ENCODE measurements at regions not wholly inside any gene's neighbourhood (a gene's known extent, or its start where the extent isn't known, plus 50 kb on each side); places are given as distances from the start of the nearest gene placed in this dataset.

DNA sequence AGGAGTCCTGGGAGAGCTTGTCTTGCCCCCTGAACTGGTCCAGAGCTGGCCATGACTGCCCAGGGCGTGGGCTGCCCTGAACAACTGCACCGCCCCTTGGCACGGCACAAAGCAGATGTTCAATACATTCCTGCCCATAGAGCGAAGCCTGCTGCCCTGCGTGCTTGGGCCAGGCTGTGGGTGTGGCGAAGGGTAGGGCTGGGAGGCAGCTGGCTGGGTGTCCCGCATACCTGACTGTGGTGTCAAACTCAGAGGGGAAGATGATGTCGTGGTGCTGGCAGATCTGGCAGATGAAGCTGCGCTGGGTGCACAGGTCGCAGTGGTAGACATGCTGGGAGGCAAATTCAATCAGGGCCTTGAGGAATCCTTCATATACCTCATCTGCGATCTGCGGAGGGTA is 124.2 kb upstream of the SMURF2 start:
- no peak overlapping the region for H2AFZ ChIP-seq
- TF ChIP-seq STAT1 (IDR thresholded peaks at IDR 0.05; ENCODE audit: unreplicated experiment), result no peak
- no peak for TF ChIP-seq EZH2phosphoT487 (IDR thresholded peaks at IDR 0.05; ENCODE audit: unreplicated experiment)
- TF ChIP-seq EZH2 (IDR thresholded peaks at IDR 0.05; ENCODE audit: low read depth, unreplicated experiment), result no peak
- TF ChIP-seq ZNF462 (CRISPR knock-in tag; IDR thresholded peaks at IDR 0.05), result no peak
- TF ChIP-seq ZNF331 (CRISPR knock-in tag; IDR thresholded peaks at IDR 0.05; ENCODE audit: low read depth), result no peak
- TF ChIP-seq ZNF114 (CRISPR knock-in tag; IDR thresholded peaks at IDR 0.05), result no peak
- no peak for TF ChIP-seq JUNB (IDR thresholded peaks at IDR 0.05; ENCODE audit: unreplicated experiment)
- no peak for TF ChIP-seq POLR2AphosphoS5 (IDR thresholded peaks at IDR 0.05; ENCODE audit: low read depth)
- no peaks in the 10 kb centered on the region for H3K9me2 ChIP-seq (ENCODE audit: insufficient read depth)
- Mint-ChIP-seq H3K9me3 (no peaks in the 10 kb centered on the region), H3K27ac (no peak overlapping the region), H3K27me3 (ENCODE audit: insufficient read depth, low read depth, poor library complexity) (peaks cover 15% of the 10 kb centered on the region), H3K4me1 (peaks cover 17% of the 10 kb centered on the region), H3K4me3 (no peak overlapping the region), H3K36me3 (ENCODE audit: low read depth) (no peaks in the 10 kb centered on the region)
- H3K27me3 ChIP-seq (ENCODE audit: insufficient read depth), result peaks cover 16% of the 10 kb centered on the region
- H4K20me1 ChIP-seq (replicated peaks; ENCODE audit: insufficient read depth), result no peaks in the 10 kb centered on the region
- H3K4me1 ChIP-seq (ENCODE audit: insufficient read depth), result 0 out of 2 replicates have a peak, but pooled peaks cover 3% of the 10 kb centered on the region
- H3K79me2 ChIP-seq (replicated peaks; ENCODE audit: insufficient read depth), result no peaks in the 10 kb centered on the region
- H3K4me2 ChIP-seq, result no peak overlapping the region
- H3F3A ChIP-seq (replicated peaks; ENCODE audit: low read depth), result no peaks in the 10 kb centered on the region
- H3K36me3 ChIP-seq (ENCODE audit: insufficient read depth), result no peaks in the 10 kb centered on the region
- no peak for DNase-seq (ENCODE audit: low spot score)
- no peak overlapping the region for H3K27ac ChIP-seq (ENCODE audit: low read depth)
- H3K4me3 ChIP-seq, result no peak overlapping the region
- ATAC-seq, result no peak

Data from GM23338 (cell line).